MCF 10A (cell line): ENCODE measurements at regions not wholly inside any gene's neighbourhood (a gene's known extent, or its start where the extent isn't known, plus 50 kb on each side); places are given as distances from the start of the nearest gene placed in this dataset.

ENCODE experiments used
- BruUV-seq: library from RNA; stranded (reverse); fragments of 400-500 nt; replicated peaks from 2 replicates; lab custom pipeline; 2021; lab: Mats Ljungman, UMichigan
- CTCF ChIA-PET: fragments of 300-600 bp; sonication (Branson Sonifier 250); formaldehyde crosslinking; extraction: SDS; loops from one replicate; lab custom pipeline; 2021; ENCODE audit warnings: antibody characterized with exemption, inconsistent platforms; lab: Yijun Ruan, JAX
- POLR2A ChIA-PET: fragments of 300-600, 350-650 bp; sonication (Branson Sonifier 250); formaldehyde crosslinking; extraction: SDS; loops from one replicate; lab custom pipeline; 2020; ENCODE audit warnings: antibody characterized with exemption, inconsistent platforms; lab: Yijun Ruan, JAX
- DNase-seq: peaks from one replicate; pipeline ENCODE4 v3.0.0-alpha.2; 2018; ENCODE audit not compliant: unreplicated experiment
- H3K27ac Mint-ChIP-seq: one replicate; pipeline ENCODE4 v1.8.0; 2022; ENCODE audit warnings: mild to moderate bottlenecking, low read depth, mixed read lengths; ENCODE audit not compliant: unreplicated experiment
- H3K27me3 Mint-ChIP-seq: one replicate; pipeline ENCODE4 v1.8.0; 2022; ENCODE audit warnings: mixed read lengths; ENCODE audit not compliant: insufficient read depth, unreplicated experiment
- H3K36me3 Mint-ChIP-seq: one replicate; pipeline ENCODE4 v1.8.0; 2022; ENCODE audit warnings: mild to moderate bottlenecking, moderate library complexity, mixed read lengths; ENCODE audit not compliant: insufficient read depth, unreplicated experiment
- H3K4me1 Mint-ChIP-seq: one replicate; pipeline ENCODE4 v1.8.0; 2022; ENCODE audit warnings: mixed read lengths; ENCODE audit not compliant: insufficient read depth, unreplicated experiment
- H3K4me3 Mint-ChIP-seq: one replicate; pipeline ENCODE4 v1.8.0; 2022; ENCODE audit warnings: mild to moderate bottlenecking, moderate library complexity, mixed read lengths; ENCODE audit not compliant: unreplicated experiment
- H3K9me3 Mint-ChIP-seq: one replicate; pipeline ENCODE4 v1.8.0; 2022; ENCODE audit warnings: mixed read lengths; ENCODE audit not compliant: unreplicated experiment
- intact Hi-C: fragments of 100-400 bp; cut with micrococcal nuclease; formaldehyde crosslinking; loops from 2 replicates; pipeline ENCODE4 v1.14.1; 2022
- TF ChIP-seq, protein P1 (sequence below): fragments of 200-600 bp; IDR thresholded peaks from one replicate; pipeline ENCODE4 v1.8.0; 2022; ENCODE audit warnings: antibody characterized with exemption, mild to moderate bottlenecking; ENCODE audit not compliant: unreplicated experiment

DNA sequence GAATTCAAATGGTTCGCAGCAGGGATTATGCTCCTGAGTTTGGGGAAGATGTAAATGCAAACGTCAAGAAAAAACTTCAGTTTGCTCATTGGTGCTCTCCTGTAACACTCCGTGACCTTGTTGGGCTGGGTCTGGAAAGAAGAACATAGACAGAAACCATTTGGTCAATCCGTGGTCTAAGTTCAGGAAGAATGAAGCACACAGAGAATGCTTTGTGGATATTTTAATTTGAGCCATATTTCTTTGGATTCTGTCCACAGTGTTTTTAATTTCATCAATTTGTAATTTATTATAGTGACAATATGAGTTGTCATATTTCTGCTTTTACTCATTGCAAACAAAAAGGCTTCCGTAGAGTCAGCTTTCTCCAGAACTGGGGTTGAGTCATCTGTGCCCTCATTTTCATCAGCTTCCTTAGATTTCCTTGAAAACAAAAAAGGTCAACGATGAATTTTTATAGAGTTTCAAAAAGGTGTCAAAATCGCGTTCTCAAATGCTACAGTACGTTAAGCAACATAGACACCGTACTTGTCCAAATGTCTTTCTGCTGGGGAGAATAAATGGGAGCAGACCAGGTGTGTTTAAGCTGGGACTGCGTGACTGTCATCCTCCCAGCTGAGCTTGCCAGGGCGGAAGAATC, 606.4 kb downstream of the RNF144A start:
- H3K4me1 Mint-ChIP-seq, result no peaks in the 10 kb centered on the region
- TF ChIP-seq, protein P1, sequence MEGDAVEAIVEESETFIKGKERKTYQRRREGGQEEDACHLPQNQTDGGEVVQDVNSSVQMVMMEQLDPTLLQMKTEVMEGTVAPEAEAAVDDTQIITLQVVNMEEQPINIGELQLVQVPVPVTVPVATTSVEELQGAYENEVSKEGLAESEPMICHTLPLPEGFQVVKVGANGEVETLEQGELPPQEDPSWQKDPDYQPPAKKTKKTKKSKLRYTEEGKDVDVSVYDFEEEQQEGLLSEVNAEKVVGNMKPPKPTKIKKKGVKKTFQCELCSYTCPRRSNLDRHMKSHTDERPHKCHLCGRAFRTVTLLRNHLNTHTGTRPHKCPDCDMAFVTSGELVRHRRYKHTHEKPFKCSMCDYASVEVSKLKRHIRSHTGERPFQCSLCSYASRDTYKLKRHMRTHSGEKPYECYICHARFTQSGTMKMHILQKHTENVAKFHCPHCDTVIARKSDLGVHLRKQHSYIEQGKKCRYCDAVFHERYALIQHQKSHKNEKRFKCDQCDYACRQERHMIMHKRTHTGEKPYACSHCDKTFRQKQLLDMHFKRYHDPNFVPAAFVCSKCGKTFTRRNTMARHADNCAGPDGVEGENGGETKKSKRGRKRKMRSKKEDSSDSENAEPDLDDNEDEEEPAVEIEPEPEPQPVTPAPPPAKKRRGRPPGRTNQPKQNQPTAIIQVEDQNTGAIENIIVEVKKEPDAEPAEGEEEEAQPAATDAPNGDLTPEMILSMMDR, result no peak
- no peaks in the 10 kb centered on the region for H3K27me3 Mint-ChIP-seq
- no peak overlapping the region for H3K27ac Mint-ChIP-seq
- intact Hi-C loops, result no loop called here
- no peak overlapping the region for H3K4me3 Mint-ChIP-seq
- POLR2A ChIA-PET, result no interaction called here
- BruUV-seq, result no TSS peak
- peak; percentile 23 for DNase-seq
- peaks cover 5% of the 10 kb centered on the region for H3K36me3 Mint-ChIP-seq
- CTCF ChIA-PET, result no interaction called here
- H3K9me3 Mint-ChIP-seq, result peaks cover 8% of the 10 kb centered on the region

GRCh38 chr2:7524195-7524594, 607.0 kb downstream of the RNF144A start:
- POLR2A ChIA-PET, result no interaction called here
- Mint-ChIP-seq H3K4me1 (no peaks in the 10 kb centered on the region), H3K27ac (no peak overlapping the region), H3K9me3 (peaks cover 14% of the 10 kb centered on the region), H3K27me3 (no peaks in the 10 kb centered on the region), H3K4me3 (no peak overlapping the region), H3K36me3 (peaks cover 5% of the 10 kb centered on the region)
- no peak for DNase-seq
- intact Hi-C loops, result no loop called here
- BruUV-seq, result no TSS peak
- TF ChIP-seq, protein P1, result no peak
- CTCF ChIA-PET, result no interaction called here

DNA sequence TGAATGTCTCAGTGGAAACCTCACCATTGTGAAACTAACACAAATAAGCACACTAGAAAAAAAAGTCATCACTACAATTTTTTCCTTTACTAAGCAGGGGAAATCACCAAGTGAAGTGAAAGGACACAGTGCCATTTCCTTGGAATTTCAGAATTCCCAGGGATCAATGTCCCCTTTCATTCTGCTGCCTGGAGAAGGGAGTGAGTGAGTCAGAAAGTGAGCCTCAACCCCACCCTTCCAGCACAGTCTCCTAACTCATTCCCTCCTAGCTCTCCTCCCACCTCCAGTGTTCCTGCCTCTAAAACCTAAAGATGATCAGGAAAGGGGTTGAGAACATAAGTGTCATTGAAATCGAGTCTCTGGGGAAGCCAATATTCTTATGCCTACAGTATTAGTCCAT, 608.5 kb downstream of the RNF144A start:
- no peaks in the 10 kb centered on the region for H3K4me1 Mint-ChIP-seq
- BruUV-seq, result no TSS peak
- H3K27ac Mint-ChIP-seq, result no peak overlapping the region
- intact Hi-C loops, result no loop called here
- ChIA-PET CTCF (interaction anchor here (0.7 kb wide), 1 partner anchor 1176 kb away, joined by 3 read pairs; no protein-coding TSS in a partner anchor), POLR2A (no interaction called here)
- H3K9me3 Mint-ChIP-seq, result peaks cover 18% of the 10 kb centered on the region
- no peaks in the 10 kb centered on the region for H3K27me3 Mint-ChIP-seq
- peaks cover 5% of the 10 kb centered on the region for H3K36me3 Mint-ChIP-seq
- H3K4me3 Mint-ChIP-seq, result no peak overlapping the region
- TF ChIP-seq, protein P1, result no peak
- DNase-seq, result no peak

GRCh38 chr2:7527165-7527722, 610.0 kb downstream of the RNF144A start:
- no TSS peak for BruUV-seq
- TF ChIP-seq, protein P1, result no peak
- intact Hi-C loops, result no loop called here
- Mint-ChIP-seq H3K27ac (no peak overlapping the region), H3K4me3 (no peak overlapping the region), H3K9me3 (peaks cover 18% of the 10 kb centered on the region), H3K36me3 (peaks cover 5% of the 10 kb centered on the region), H3K4me1 (no peaks in the 10 kb centered on the region), H3K27me3 (no peaks in the 10 kb centered on the region)
- DNase-seq, result no peak
- POLR2A ChIA-PET, result no interaction called here
- CTCF ChIA-PET, result interaction anchor here (0.6 kb wide), 1 partner anchor 18 kb away, joined by 3 read pairs; no protein-coding TSS in a partner anchor
